ENCODE measurements at regions not wholly inside any gene's neighbourhood (a gene's known extent, or its start where the extent isn't known, plus 50 kb on each side); places are given as distances from the start of the nearest gene placed in this dataset.

DNA sequence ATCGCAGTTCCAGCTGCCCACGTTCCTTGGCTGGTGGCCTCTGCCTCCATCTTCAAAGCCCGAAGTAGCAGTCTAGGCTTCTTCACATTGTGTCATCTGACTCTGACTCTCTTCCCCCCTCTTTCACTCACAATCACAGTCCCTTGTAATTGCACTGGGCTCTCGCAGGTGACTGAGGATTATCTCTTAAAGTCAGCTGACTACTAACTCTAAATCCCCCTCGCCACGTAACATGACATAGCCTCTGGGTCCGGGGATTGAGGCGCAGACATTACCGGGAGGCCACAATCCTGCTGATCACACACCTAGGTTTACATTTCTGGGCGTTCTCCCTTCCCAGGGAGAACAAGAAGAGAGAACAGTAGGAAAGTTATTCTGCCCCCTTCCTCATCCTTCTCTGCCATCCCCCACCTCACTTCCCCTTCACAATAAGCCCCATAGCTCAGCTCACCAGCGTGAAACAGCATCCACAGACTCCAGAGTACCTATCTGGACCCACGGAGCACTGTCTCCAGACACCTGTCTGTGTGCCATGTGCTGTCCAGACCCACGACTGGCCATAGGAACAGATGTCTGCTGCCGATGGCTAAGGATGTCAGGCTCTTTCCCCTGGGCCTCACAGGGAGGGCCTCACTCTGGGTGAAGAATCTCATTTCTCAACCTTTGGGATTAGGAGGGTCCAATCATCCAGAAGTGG is 64.3 kb upstream of the FZD7 start:
- DNase-seq = no peak

GRCh38 chr2:201969938-201970785 is 63.5 kb upstream of the FZD7 start:
- no peak for DNase-seq

DNA sequence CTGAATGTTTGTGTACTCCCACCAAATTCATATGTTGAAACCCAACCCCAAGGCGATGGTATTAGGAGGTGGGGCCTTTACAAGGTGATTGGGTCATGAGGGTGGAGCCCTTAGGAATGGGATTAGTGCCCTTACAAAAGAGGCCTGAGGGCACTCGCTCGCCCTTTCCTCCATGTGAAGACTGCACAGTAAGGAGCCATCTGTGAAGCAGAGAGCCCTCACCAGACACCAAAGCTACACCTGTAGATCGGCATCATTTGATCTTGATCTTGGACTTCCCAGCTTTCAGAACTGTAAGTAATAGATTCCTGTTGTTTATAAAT is 62.9 kb upstream of the FZD7 start:
- no peak for DNase-seq

DNA sequence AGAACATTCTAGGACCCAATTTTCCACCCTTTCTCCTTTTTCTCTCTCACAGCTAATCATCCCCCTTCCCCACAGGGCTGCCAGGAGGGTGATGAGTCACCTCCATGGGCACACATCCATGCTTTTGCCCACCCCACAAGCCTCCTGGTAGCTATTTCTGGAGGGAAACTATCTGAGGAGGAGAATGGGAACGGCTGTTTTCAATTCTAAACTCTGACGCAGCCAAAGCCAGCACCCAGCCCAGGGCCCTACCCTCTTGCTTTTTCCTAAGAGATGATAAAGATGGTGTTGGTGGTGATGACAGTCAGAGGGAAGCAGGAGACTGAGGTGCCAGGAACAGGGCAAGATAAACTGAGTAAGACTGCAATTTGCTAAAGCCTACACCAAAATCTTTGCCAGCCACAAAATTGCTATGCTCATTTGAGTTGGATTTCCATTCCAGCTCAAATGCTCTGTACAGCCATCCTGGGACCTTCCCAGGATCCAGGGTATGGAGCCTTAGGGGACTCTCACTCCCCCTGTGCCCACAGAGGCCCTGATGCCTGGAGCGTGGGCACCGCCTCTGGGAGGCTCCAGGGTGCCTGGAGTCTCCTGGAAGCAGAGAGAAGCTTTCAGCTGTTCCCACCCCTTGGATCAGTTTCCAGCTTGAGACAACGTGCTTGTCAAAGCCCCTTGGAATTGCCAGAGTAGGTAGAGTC is 62.0 kb upstream of the FZD7 start:
- no peak for DNase-seq

DNA sequence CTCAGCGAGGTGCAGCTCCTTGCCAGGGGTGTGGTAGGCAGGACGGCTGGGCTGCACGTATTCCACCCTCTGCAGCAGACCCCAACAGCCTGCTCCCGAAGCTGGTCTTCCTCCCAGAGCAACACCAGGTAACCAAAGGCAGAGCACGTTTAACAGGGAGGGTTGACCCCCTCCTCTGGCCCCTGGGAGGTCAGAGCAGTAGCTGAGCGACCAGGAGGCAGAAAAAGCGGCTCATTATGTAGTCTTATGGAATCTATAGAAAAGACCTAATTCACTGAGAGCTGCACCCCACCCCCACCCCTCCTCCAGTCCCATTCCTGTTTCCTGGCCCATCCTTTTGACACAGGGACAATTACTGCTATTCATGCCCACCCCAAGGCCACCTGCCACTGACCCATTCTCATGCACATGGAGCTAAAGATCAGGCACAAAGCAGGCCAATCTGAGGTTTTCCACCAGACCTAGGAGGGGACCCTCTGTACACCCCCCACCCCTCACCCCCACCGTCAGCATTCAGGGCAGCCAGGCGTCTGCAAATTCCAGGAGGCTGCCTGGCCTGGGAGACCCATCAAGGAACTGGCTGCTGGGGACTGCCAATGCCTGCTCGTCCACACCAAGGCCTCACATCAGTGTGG is 60.9 kb upstream of the FZD7 start:
- no peak for DNase-seq

- DNase-seq = no peak
These were observed 60.2 kb upstream of the FZD7 start for GRCh38 chr2:201973305-201973928.

- DNase-seq = no peak
These were observed 59.2 kb upstream of the FZD7 start for GRCh38 chr2:201974171-201975100.

GRCh38 chr2:201975434-201975833 is 58.2 kb upstream of the FZD7 start:
- no peak for DNase-seq

DNA sequence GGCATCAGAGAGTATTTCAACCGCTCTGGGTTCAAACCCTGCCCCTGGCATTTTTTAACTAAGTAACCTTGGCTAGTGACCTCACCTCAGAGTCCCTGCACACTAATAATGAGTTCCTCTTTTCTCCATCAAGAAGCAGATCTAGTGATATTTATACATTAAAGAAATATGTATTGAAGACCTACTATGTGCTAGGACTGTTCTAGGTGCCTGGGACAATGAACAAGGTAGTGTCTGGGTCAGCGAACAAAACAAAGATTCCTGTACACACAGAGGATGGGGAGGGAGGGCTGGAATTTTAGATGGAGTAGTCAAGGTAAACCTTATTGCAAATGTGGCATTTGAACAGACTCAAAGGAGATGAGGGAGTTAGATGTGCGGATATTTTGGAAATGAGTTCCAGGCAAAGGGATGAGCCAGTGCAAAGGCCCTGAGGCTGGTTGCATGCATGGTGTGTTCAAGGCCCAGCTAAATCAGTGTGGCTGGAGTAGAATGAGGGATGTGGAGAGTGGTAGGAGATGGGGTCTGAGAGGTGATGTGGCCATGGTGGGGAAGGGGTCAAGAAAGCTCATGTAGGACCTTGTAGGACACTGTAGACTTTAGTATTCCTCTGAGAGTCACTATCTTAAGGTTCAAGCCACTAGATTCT is 57.6 kb upstream of the FZD7 start:
- no peak for DNase-seq

- DNase-seq = no peak
These were observed 56.0 kb upstream of the FZD7 start for GRCh38 chr2:201977651-201978050.

DNA sequence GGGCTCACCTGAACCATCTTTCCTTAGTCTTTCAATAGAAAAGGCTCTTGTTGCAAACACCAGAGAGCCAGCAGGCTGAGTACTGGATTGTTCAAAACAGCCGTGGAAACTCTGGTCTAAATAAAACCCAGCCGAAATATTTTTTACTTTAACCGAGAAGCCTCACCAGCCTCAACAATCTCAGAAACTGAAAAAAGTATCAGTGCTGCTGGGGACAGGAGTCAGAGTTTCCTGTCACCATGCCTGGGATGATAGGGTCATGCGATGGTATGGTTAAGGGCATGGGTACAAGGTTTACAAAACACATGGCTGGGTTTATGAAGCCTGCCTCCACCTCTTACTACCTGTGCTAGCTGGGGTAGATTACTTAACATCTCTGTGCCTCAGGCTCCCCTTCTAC is 55.3 kb upstream of the FZD7 start:
- no peak for DNase-seq

- no peak for DNase-seq
These were observed 54.7 kb upstream of the FZD7 start for GRCh38 chr2:201978986-201979385.

DNA sequence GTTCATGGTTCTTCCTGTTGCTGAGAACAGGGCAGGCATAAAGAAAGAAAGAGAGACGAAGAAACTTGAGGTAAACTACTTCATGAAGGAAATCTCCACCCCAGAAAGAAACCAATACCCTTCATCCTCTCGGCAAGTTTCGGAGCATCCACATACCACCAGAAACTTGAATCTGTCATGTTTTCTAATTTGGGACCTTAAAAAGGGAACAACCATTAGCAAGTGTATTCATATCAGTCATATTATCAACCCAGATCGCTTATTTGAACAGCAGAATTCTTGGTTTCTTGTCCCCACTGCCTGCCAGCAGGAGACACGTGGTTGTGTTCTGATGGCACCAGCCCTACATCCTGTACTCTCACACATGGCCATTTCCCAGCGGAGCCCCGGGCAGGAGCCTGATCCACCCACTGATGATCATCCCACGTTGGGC is 53.2 kb upstream of the FZD7 start:
- DNase-seq = no peak

GRCh38 chr2:201980946-201981345 is 52.7 kb upstream of the FZD7 start:
- DNase-seq = no peak

DNA sequence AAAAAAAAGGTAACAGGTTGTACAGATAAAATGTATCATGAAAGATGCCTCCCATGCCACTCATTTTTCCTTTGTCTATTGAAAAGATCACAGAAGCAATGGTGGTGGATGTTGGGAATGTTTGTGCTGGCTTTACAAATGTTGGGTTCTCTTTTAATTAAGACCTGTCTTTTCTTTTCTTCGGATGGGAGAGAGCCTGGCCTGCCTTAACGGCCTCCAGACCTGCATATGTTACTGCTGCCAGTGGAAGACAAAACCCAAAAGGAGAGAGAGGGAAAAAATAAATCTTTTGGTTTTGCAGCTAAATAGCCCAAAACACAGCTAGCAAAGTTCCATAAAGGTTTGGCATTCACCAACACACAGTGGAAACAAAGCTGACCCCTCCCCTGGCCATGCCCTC is 50.5 kb upstream of the FZD7 start:
- DNase-seq = no peak

GRCh38 chr2:201983800-201984199 is 49.9 kb upstream of the FZD7 start:
- DNase-seq = no peak
